Smooth muscle cell (in vitro differentiated cells): ENCODE measurements at regions not wholly inside any gene's neighbourhood (a gene's known extent, or its start where the extent isn't known, plus 50 kb on each side); places are given as distances from the start of the nearest gene placed in this dataset.

Experiments
- DNase-seq: peaks from one replicate; lab custom pipeline; 2025; ENCODE audit not compliant: unreplicated experiment; lab: John Stamatoyannopoulos, UW
- H2AFZ ChIP-seq: fragments of 200-600 bp; sonication (generic); 2 replicates; pipeline ENCODE4 v1.6.0; 2016; ENCODE audit warnings: antibody characterized with exemption, low read depth, mild to moderate bottlenecking
- H3F3A ChIP-seq: fragments of 200-600 bp; sonication (generic); 2 replicates; pipeline ENCODE4 v1.6.0; 2017; ENCODE audit warnings: antibody characterized with exemption, low read depth
- H3K27ac ChIP-seq: fragments of 200-600 bp; sonication (generic); 2 replicates; pipeline ENCODE4 v1.5.1; 2016; ENCODE audit warnings: low read depth, mild to moderate bottlenecking
- H3K27me3 ChIP-seq: fragments of 200-600 bp; sonication (generic); 2 replicates; pipeline ENCODE4 v1.6.1; 2016; ENCODE audit warnings: low read depth, mild to moderate bottlenecking
- H3K36me3 ChIP-seq: fragments of 200-600 bp; sonication (generic); 2 replicates; pipeline ENCODE4 v1.5.1; 2016; ENCODE audit warnings: low read depth
- H3K4me1 ChIP-seq: fragments of 200-600 bp; sonication (generic); 2 replicates; pipeline ENCODE4 v1.5.1; 2016; ENCODE audit warnings: low read depth
- H3K4me2 ChIP-seq: fragments of 200-600 bp; sonication (generic); 2 replicates; pipeline ENCODE4 v1.6.0; 2016; ENCODE audit warnings: mild to moderate bottlenecking
- H3K4me3 ChIP-seq: fragments of 200-600 bp; sonication (generic); 2 replicates; pipeline ENCODE4 v1.5.1; 2016; ENCODE audit warnings: mild to moderate bottlenecking
- H3K79me2 ChIP-seq: fragments of 200-600 bp; sonication (generic); 2 replicates; pipeline ENCODE4 v1.6.0; 2016; ENCODE audit warnings: low read depth, mild to moderate bottlenecking
- H3K9ac ChIP-seq: fragments of 200-600 bp; sonication (generic); 2 replicates; pipeline ENCODE4 v1.6.0; 2016; ENCODE audit warnings: low read depth
- H3K9me3 ChIP-seq: fragments of 200-600 bp; sonication (generic); replicated peaks from 2 replicates; pipeline ENCODE4 v1.5.1; 2016; ENCODE audit warnings: low read depth
- H4K20me1 ChIP-seq: fragments of 200-600 bp; sonication (generic); 2 replicates; pipeline ENCODE4 v1.6.0; 2016; ENCODE audit warnings: low read depth
- CTCF ChIP-seq: fragments of 200-600 bp; sonication (generic); IDR thresholded peaks from 2 replicates; pipeline ENCODE4 v1.5.1; 2017; ENCODE audit warnings: borderline replicate concordance, mild to moderate bottlenecking, antibody characterized with exemption; ENCODE audit not compliant: insufficient read depth, poor library complexity, severe bottlenecking
- WGBS: methylation state at CpG from one replicate; pipeline ENCODE4 v1.1.7; 2016; ENCODE audit warnings: low lambda C conversion rate; 5-methylcytosine and 5-hydroxymethylcytosine counted together

GRCh38 chr5:45109062-45109461, 300.3 kb downstream of the MRPS30 start:
- H2AFZ ChIP-seq, result no peak overlapping the region

DNA sequence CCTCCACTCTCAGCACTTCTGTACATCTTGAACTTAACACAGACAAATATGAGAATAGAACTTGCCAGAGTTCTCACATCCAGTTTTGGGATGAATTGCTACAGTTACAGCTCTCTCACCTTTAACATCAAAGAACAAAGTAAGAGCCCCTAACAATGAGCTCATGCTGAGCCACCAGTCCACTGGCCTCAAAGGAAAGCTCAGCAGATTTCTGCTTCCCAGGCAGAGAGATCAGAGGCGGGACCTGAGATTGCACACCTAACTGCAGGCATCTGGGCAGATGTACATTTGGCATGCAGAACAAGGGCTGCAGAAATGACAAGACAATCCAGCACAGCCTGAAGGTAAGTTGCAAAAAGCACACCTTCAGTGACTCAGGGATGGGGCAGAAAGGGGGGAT, 300.9 kb downstream of the MRPS30 start:
- H3K4me1 ChIP-seq, result peaks cover 5% of the 10 kb centered on the region
- no peaks in the 10 kb centered on the region for H3F3A ChIP-seq
- no peaks in the 10 kb centered on the region for H4K20me1 ChIP-seq
- H3K4me3 ChIP-seq, result no peak overlapping the region
- no peak for DNase-seq
- H3K36me3 ChIP-seq, result no peaks in the 10 kb centered on the region
- TF ChIP-seq CTCF, result no peak
- H3K79me2 ChIP-seq, result no peaks in the 10 kb centered on the region
- 76% methylated on average over 1 of the region's 1 CpG for WGBS
- no peak overlapping the region for H2AFZ ChIP-seq
- H3K27me3 ChIP-seq, result no peaks in the 10 kb centered on the region
- no peak overlapping the region for H3K9ac ChIP-seq
- no peak overlapping the region for H3K4me2 ChIP-seq
- H3K9me3 ChIP-seq, result no peaks in the 10 kb centered on the region
- H3K27ac ChIP-seq, result no peak overlapping the region

More at GRCh38 chr5:45109062-45109461, 300.3 kb downstream of the MRPS30 start:
- no peak overlapping the region for H3K4me2 ChIP-seq
- no peak overlapping the region for H3K4me3 ChIP-seq
- no peaks in the 10 kb centered on the region for H3K9me3 ChIP-seq
- H3K27ac ChIP-seq, result no peak overlapping the region
- no peaks in the 10 kb centered on the region for H3K79me2 ChIP-seq
- no peak for DNase-seq
- WGBS, result 76% methylated on average over 1 of the region's 1 CpG
- no peaks in the 10 kb centered on the region for H3K27me3 ChIP-seq
- H3K36me3 ChIP-seq, result no peaks in the 10 kb centered on the region
- H3F3A ChIP-seq, result no peaks in the 10 kb centered on the region
- peaks cover under 1% of the 10 kb centered on the region for H3K4me1 ChIP-seq
- no peaks in the 10 kb centered on the region for H4K20me1 ChIP-seq
- no peak for TF ChIP-seq CTCF
- no peak overlapping the region for H3K9ac ChIP-seq

DNA sequence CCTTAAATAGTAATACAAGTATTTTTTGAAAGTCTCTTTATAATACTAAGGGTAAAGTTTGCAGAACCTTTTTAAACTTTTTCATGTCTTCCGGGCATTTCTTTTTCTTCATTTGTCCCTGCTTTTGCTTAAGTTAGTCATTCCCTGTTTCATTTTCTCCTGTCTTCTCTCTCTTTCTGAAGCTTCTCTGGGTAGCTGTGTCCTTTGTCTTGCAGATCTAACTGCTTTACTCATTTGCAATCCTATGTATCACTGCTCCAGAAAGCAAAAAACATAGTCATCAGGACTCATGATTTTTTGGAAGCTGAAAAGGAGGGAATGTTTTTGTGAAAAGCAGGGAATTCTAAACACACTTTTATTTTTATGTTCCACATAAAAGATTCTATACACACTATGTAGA, 301.7 kb downstream of the MRPS30 start:
- 74% methylated on average over 1 of the region's 1 CpG for WGBS
- H3K4me1 ChIP-seq, result peaks cover 5% of the 10 kb centered on the region
- H3K9ac ChIP-seq, result no peak overlapping the region
- DNase-seq, result no peak
- no peaks in the 10 kb centered on the region for H3K27me3 ChIP-seq
- no peak overlapping the region for H3K4me3 ChIP-seq
- H3K27ac ChIP-seq, result no peak overlapping the region
- no peaks in the 10 kb centered on the region for H3K9me3 ChIP-seq
- TF ChIP-seq CTCF, result no peak
- H4K20me1 ChIP-seq, result no peaks in the 10 kb centered on the region
- H2AFZ ChIP-seq, result no peak overlapping the region
- H3K79me2 ChIP-seq, result no peaks in the 10 kb centered on the region
- no peaks in the 10 kb centered on the region for H3K36me3 ChIP-seq
- no peaks in the 10 kb centered on the region for H3F3A ChIP-seq
- no peak overlapping the region for H3K4me2 ChIP-seq

DNA sequence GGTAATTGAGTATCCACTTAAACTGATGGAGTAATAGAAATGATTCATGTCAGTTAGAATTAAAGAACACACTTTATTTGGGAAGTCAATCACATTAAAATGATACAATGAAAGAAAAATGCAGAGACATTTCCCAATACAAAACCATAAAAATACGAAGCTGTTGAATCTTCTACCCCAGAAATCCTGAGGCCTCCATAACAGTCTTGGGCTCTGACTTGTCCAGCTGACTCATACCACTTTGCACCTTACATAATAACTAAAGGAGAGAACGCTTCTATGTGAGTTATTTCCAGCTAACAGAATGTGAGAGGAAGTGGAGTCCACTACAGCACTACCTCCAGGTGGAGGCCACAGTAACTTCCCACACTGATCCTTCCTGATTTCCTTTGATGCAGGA, 305.0 kb downstream of the MRPS30 start:
- Histone ChIP-seq H3K4me1 (peaks cover 5% of the 10 kb centered on the region), H3K4me3 (no peak overlapping the region), H3K36me3 (no peaks in the 10 kb centered on the region), H2AFZ (no peak overlapping the region), H3F3A (no peaks in the 10 kb centered on the region), H3K27me3 (no peaks in the 10 kb centered on the region), H3K9me3 (no peaks in the 10 kb centered on the region), H3K9ac (no peak overlapping the region), H4K20me1 (no peaks in the 10 kb centered on the region), H3K79me2 (no peaks in the 10 kb centered on the region), H3K4me2 (no peak overlapping the region), H3K27ac (no peak overlapping the region)
- DNase-seq, result no peak
- no peak for TF ChIP-seq CTCF
- 59% methylated on average over 2 of the region's 2 CpGs for WGBS
